Esophagus (tissue), 2 donors: ENCODE measurements at regions not wholly inside any gene's neighbourhood (a gene's known extent, or its start where the extent isn't known, plus 50 kb on each side); places are given as distances from the start of the nearest gene placed in this dataset.

Experiments used
- H3K27ac ChIP-seq, 2 donors: one replicate each; pipeline ENCODE4 v1.5.1; 2013; ENCODE audit warnings: low read depth in 2 of 2, mild to moderate bottlenecking in 2 of 2, inconsistent platforms in 1 of 2, low read length in 1 of 2, moderate library complexity in 1 of 2
- H3K27me3 ChIP-seq, 2 donors: one replicate each; pipeline ENCODE4 v1.6.1; 2013; ENCODE audit warnings: low read length in 2 of 2, control low read depth in 1 of 2, mild to moderate bottlenecking in 1 of 2; ENCODE audit not compliant: insufficient read depth in 2 of 2, control insufficient read depth in 1 of 2
- H3K36me3 ChIP-seq, 2 donors: one replicate each; pipeline ENCODE4 v1.6.1; 2013; ENCODE audit warnings: low read length in 1 of 2; ENCODE audit not compliant: control insufficient read depth in 2 of 2, insufficient read depth in 2 of 2
- H3K4me1 ChIP-seq, 2 donors: one replicate each; pipeline ENCODE4 v1.6.1; 2013; ENCODE audit warnings: low read length in 1 of 2; ENCODE audit not compliant: control insufficient read depth in 2 of 2, insufficient read depth in 2 of 2
- H3K4me3 ChIP-seq, 2 donors: one replicate each; pipeline ENCODE4 v1.5.1; 2013; ENCODE audit warnings: low read length in 2 of 2, mild to moderate bottlenecking in 2 of 2, low read depth in 1 of 2, moderate library complexity in 1 of 2
- H3K9me3 ChIP-seq, 2 donors: one replicate each; pipeline ENCODE4 v1.6.1; 2013; ENCODE audit warnings: mild to moderate bottlenecking in 2 of 2, low read depth in 1 of 2, low read length in 1 of 2, moderate library complexity in 1 of 2; ENCODE audit not compliant: control insufficient read depth in 2 of 2, insufficient read depth in 1 of 2
- WGBS, 2 donors: extraction: QIAGEN DNeasy Blood & Tissue Kit; methylation state at CpG; one replicate each; pipeline ENCODE4 v1.1.7; 2013; 5-methylcytosine and 5-hydroxymethylcytosine counted together
- donor health status: healthy with polysubstance abuse.
- donor health status: Bipolar disorder and iron deficiency.

DNA sequence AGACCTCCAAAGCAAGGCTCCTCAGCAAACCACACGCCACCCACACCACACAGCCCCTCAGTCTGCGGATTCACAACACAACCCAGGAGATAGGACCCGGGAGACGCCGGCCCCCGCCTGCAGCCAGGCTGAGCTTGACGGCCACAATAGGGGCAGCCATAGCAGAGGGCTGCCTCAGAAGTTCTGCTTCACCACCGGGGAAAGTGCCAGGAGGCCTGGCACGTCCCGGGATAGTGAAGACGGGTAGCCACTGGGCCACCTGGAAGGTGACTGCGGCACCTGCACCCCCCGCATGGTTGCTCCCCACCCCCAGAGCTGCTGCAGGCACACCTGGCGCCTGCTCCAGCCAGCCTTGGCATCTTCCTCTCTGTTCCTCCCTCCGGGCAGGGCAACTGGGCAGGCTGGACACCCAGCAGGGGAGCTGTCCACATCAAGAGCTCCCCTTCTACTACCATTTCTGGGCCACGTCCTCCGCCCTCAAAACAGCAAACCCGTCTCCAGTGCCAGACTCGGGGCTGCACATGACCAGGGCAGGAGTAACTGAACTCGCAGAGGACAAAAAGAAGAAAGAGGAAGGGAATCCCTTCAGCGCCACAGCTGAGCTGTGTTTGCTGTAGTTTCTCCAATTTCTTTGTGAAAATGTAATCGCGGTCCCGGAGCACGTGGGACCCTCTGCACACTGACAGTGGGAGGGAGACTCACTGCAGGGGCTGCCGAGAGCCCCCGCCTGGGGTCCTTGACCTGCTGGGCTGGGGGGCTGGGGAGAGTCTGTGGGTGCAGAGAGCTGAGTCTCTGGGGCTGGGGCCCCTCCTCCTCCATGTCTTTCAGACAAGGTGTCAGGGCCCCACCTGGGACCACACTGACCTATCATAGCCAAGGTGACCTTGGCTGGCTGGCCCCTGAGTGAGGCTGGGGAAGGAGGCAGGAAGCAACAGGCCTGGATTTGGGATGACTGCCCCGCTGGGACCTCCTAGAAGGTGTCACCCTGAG lies 74.2 kb upstream of the C14orf180 start:
- Histone ChIP-seq H3K9me3 (peaks cover 8 to 15% of the 10 kb centered on the region in 2 donors), H3K27ac (no peak overlapping the region), H3K36me3 (no peaks in the 10 kb centered on the region), H3K27me3 (no peaks in the 10 kb centered on the region), H3K4me1 (peaks cover 0 to 2% of the 10 kb centered on the region in 2 donors), H3K4me3 (no peak overlapping the region)
- 59 to 74% methylated on average over 28 of the region's 28 CpGs for WGBS, 2 donors

DNA sequence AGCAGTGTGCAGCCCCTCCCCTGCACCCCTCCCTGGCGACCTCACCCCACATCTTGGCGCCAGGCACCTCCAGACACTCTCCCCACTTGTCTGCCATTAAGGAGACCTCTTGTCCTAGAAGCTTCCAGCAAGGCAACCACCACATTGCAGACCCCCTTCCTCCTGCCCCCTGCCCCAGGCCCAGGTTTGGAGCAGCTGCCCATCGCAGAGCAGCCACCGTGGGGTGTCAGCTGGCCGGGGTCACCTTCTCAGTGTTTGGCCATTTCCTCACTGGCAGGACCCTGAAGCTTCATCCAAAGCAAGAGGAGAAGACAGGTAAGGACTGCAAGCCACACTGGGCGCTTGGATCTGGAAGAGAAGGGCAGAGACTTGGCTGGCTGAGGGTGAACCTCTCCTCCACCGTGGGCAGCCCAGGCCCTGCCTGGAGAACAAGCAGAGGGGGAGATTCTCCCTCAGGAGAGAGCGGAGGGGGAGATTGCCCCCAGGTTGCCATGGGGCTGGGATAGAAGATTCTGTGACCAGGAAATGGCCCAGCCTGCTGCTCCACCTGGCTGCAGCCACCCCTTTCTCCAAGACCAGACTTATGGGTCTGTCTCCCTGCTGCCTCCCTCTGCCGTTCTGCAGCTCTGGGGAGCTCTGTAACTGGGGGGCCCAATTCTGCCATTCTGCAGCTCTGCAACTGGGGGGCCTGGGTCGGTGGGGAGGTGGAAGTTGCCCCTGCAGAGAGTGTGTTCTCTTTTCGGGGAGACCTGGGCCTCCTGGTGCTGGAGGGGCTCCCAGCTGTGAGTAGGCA lies 72.9 kb upstream of the C14orf180 start:
- no peaks in the 10 kb centered on the region for H3K27me3 ChIP-seq
- peaks cover 5 to 15% of the 10 kb centered on the region in 2 donors for H3K9me3 ChIP-seq
- H3K36me3 ChIP-seq, result no peaks in the 10 kb centered on the region
- peaks cover 0 to 8% of the 10 kb centered on the region in 2 donors for H3K4me1 ChIP-seq
- no peak overlapping the region for H3K4me3 ChIP-seq
- 74 to 81% methylated on average over 11 of the region's 11 CpGs for WGBS, 2 donors
- H3K27ac ChIP-seq, result no peak overlapping the region

DNA sequence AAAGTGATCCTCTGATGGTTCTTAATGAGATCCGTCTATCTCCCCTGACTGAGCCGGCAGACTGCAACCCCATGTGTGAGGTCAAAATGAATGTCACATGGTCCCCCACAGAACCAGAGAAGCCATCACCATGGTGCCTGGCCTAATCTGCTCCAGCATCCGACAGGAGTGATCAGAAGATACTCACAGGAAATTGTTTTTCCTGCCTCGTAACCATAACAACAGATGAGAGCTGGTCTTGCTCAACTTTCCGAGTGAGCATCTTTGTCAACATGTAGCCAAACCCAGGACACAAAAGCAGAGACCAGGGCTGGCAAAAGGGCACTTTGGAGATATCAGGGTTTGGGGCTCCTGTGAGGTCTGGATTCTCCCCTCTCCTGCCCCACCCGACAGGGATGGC lies 72.1 kb upstream of the C14orf180 start:
- WGBS, 2 donors, result 75 to 77% methylated on average over 6 of the region's 6 CpGs
- Histone ChIP-seq H3K27ac (no peak overlapping the region), H3K4me1 (peaks cover 0 to 8% of the 10 kb centered on the region in 2 donors), H3K27me3 (no peaks in the 10 kb centered on the region), H3K4me3 (no peak overlapping the region), H3K9me3 (peaks cover 5 to 13% of the 10 kb centered on the region in 2 donors), H3K36me3 (no peaks in the 10 kb centered on the region)

DNA sequence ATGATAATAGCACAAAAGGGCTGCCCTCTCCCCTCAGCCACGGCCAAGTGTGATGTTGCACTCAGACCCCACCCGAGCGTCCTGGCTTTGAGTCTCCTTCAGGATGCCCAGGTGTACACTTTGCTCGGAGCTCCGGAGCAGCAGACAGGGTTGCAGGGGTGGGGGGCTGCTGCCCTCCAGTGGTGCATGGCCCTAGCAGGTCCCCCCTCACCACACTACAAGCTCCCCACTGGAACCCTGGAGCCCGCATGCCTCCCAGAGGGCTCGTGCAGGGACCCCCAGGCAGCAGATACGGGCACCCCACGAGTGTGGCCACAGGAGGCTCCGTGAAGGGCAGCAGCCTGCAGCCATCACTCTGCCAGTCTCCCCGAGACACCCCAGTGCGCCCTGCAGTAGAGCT lies 69.9 kb upstream of the C14orf180 start:
- Histone ChIP-seq H3K36me3 (no peaks in the 10 kb centered on the region), H3K27me3 (no peaks in the 10 kb centered on the region), H3K27ac (no peak overlapping the region), H3K4me3 (no peak overlapping the region), H3K9me3 (peaks cover 0 to 3% of the 10 kb centered on the region in 2 donors), H3K4me1 (peaks cover 0 to 8% of the 10 kb centered on the region in 2 donors)
- 71 to 77% methylated on average over 12 of the region's 12 CpGs for WGBS, 2 donors

DNA sequence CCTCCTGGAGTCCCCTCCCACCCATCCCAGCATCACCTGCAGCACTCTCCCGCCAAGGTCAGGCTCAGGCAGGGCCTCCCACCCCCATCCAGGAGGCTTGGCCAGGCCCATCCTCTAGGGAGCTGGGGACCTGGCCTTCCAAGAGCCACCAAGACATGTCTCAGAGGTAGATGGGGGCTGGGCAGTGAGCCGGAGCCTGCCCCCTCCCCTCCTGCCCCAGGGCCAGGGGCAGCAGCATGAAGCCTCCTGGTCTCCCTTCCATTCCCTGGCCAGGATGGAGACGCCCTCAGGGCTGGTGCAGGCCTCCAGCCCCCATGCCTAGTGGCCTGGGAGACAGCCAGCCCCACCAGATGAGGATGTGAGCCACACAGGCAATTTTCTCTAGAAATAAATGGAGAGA lies 69.3 kb upstream of the C14orf180 start:
- peaks cover 0 to 8% of the 10 kb centered on the region in 2 donors for H3K4me1 ChIP-seq
- no peaks in the 10 kb centered on the region for H3K36me3 ChIP-seq
- 41 to 49% methylated on average over 3 of the region's 3 CpGs for WGBS, 2 donors
- no peaks in the 10 kb centered on the region for H3K27me3 ChIP-seq
- no peak overlapping the region for H3K27ac ChIP-seq
- peaks cover 0 to 3% of the 10 kb centered on the region in 2 donors for H3K9me3 ChIP-seq
- H3K4me3 ChIP-seq, result no peak overlapping the region

DNA sequence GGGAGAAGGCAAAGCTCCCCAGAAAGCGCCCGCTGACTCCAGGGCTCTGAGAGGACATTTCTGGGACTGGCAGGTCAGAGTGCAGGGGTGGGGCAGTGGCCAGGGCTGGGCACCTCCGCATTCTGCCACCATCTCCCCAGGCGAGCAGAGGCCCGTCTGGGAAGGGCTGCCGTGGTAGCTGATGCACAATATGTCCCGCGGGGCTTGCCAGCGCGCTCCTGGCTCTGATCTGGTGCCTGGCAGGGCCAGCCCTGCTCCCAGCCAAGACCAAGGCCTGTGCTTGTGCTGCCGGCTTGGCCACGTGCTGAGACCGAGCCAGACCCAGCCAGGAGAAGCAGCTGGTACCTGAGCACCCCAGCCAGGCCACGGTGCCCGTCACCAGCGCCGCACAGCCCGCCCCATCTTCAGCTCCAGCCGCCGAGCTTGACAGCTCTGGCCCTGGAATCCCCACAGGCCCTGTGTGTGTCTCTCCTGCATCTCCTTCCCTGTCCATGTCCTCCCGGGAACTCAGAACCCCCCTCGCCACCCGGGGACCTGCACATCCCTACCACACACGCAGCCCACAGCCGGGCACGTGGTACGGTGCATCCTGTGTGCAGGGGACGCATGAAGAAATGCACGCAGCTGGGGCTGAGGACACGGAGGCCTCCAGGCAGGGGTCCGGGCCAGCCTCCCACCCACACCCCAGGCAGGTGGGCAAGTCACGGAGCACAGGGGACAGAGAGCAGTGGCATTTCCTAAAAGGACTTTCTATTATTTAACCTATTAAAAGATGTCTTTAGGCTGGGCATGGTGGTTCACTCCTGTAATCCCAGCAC lies 68.6 kb upstream of the C14orf180 start:
- WGBS, 2 donors, result 47 to 62% methylated on average over 26 to 32 of the region's 32 CpGs
- Histone ChIP-seq H3K27me3 (no peaks in the 10 kb centered on the region), H3K27ac (no peak overlapping the region), H3K9me3 (peaks cover 0 to 3% of the 10 kb centered on the region in 2 donors), H3K36me3 (no peaks in the 10 kb centered on the region), H3K4me1 (peaks cover 0 to 8% of the 10 kb centered on the region in 2 donors), H3K4me3 (no peak overlapping the region)

DNA sequence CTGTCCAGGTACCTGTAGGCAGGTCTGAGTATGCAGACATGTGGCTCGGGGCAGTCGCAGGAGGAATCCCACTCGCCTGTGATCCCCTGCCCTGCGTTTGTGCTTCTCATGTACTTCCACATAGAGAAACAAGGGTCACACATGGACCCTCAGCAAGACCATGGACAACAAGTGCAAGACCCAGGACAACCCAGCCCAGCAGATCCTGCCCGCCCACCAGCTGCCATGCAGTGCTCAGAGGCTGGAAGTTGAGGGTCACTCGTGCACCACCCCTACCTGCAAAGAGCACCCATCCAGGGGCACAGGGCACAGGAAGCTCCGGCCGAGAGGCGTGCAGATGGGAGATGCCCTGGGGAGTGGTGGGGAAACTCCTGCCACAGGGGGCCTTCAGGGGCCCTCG lies 67.5 kb upstream of the C14orf180 start:
- Histone ChIP-seq H3K27me3 (no peaks in the 10 kb centered on the region), H3K9me3 (peaks cover 8 to 10% of the 10 kb centered on the region in 2 donors), H3K36me3 (no peaks in the 10 kb centered on the region), H3K27ac (no peak overlapping the region), H3K4me3 (no peak overlapping the region), H3K4me1 (peaks cover 0 to 6% of the 10 kb centered on the region in 2 donors)
- WGBS, 2 donors, result 63 to 76% methylated on average over 10 of the region's 10 CpGs

DNA sequence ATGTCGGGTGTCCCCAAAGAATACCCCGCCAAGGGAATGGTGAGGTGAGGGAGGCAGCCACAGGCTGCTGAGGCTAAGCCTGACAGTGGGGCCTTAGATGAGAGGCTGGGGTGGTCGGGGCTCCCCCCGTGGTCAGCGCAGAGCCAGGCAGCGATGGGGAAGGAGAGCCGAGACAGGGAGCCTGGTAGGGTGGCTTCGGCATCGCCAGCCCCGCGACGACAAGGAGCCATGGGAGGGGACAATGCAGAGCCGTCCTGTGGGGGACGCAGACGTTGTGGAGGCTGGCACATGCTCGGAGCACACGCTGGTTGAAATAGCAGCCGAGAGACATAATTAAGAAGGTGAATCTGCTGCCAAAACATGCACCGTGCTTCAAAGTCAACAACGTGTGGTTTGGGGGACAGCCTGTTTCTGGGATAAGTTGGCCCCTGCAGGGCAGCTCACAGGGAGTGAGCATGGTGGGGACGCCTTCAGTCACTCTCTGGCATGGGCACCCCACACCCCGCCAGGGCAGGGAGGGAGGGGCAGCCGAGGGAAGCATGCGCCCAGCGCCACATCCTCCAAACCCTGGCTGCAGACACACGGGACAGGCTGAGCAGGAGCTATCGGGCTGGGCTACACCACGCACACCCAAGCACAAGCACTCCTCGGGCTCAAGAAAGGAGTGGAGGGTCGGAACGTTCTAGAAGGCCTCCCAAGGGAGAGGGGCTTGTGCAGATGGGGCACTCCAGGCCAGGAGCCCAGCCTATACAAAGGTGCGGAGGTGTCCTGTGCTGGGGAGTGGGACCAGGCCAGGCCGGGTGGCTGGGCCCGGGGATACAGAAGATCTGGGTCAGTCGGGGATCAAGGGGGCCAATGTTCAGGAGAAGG lies 66.6 kb upstream of the C14orf180 start:
- H3K4me3 ChIP-seq, result no peak overlapping the region
- peaks cover 11% of the 10 kb centered on the region in 2 donors for H3K9me3 ChIP-seq
- H3K36me3 ChIP-seq, result no peaks in the 10 kb centered on the region
- H3K27me3 ChIP-seq, result no peaks in the 10 kb centered on the region
- H3K27ac ChIP-seq, result no peak overlapping the region
- H3K4me1 ChIP-seq, result peaks cover 0 to 6% of the 10 kb centered on the region in 2 donors
- 46 to 59% methylated on average over 35 of the region's 35 CpGs for WGBS, 2 donors
